ENCODE measurements at regions not wholly inside any gene's neighbourhood (a gene's known extent, or its start where the extent isn't known, plus 50 kb on each side); places are given as distances from the start of the nearest gene placed in this dataset.

DNA sequence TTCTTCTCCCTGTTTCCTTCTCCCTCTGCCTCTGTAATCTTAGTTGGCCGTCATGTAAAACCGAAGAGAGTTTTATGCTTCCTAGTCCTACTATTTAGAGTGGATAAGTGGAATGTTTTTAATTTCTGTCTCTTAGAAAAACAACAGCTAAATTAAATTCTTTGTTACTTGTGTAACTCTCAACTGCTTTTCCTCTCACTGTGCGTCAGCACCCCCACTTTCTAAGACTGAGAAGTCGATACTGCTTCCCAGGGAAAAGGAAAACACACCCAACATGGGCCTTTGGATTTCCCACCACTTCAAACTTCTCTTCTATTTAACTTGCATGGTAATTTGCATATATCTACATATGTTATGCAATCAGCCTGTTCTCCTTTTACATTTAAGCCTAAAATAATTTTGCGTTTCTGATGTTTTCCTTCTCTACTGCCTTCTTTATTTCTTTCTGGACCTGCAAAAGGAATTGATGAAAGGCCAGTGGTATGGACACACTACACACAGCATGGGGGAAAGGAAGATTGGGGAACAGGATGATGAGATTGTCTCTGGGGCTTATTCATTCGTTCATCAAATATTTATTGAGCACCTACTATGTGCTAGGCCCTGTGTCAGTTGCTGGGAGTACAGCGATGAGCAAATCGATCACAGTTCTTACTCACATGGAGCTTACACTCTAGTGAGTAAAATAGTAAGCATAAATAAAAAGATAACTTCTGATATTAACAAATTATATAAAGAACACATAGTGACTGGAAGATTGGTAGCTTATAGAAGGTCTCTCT is 52.5 kb upstream of the CTNNA1 start:
- TF ChIP-seq, protein P1, sequence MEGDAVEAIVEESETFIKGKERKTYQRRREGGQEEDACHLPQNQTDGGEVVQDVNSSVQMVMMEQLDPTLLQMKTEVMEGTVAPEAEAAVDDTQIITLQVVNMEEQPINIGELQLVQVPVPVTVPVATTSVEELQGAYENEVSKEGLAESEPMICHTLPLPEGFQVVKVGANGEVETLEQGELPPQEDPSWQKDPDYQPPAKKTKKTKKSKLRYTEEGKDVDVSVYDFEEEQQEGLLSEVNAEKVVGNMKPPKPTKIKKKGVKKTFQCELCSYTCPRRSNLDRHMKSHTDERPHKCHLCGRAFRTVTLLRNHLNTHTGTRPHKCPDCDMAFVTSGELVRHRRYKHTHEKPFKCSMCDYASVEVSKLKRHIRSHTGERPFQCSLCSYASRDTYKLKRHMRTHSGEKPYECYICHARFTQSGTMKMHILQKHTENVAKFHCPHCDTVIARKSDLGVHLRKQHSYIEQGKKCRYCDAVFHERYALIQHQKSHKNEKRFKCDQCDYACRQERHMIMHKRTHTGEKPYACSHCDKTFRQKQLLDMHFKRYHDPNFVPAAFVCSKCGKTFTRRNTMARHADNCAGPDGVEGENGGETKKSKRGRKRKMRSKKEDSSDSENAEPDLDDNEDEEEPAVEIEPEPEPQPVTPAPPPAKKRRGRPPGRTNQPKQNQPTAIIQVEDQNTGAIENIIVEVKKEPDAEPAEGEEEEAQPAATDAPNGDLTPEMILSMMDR (conservative IDR thresholded peaks at IDR 0.05; ENCODE audit: low read length): no peak
- TF ChIP-seq EZH2phosphoT487 (IDR thresholded peaks at IDR 0.05; ENCODE audit: borderline replicate concordance, low read depth, low read length): no peak

Data from OCI-LY7 (cell line).